K562 (cell line): ENCODE measurements at regions not wholly inside any gene's neighbourhood (a gene's known extent, or its start where the extent isn't known, plus 50 kb on each side); places are given as distances from the start of the nearest gene placed in this dataset.

Experiments
- DEAF1 ChIP-seq: fragments of 450-650 bp; formaldehyde crosslinking; IDR thresholded peaks from 2 replicates; pipeline ENCODE4 v1.4.0; 2020; ENCODE audit warnings: mild to moderate bottlenecking, moderate library complexity
- HBP1 ChIP-seq: fragments of 450-650 bp; formaldehyde crosslinking; IDR thresholded peaks from 2 replicates; pipeline ENCODE4 v1.4.0; 2022; ENCODE audit warnings: missing genetic modification characterization
- JUND ChIP-seq, 2 experiments: IDR thresholded peaks; 2 replicates in 1 of 2; 3 replicates in 1 of 2; pipeline ENCODE4 v1.6.1; 2011; ENCODE audit warnings: borderline replicate concordance in 2 of 2, low read depth in 2 of 2, low read length in 2 of 2, improper control_type of control experiment in 1 of 2, missing biosample characterization in 1 of 2, missing genetic modification characterization in 1 of 2, missing genetic modification reagents in 1 of 2
- MEIS2 ChIP-seq: fragments of 450-650 bp; IDR thresholded peaks from 2 replicates; pipeline ENCODE4 v1.6.1; 2014; ENCODE audit warnings: mild to moderate bottlenecking; ENCODE audit not compliant: partially characterized antibody
- RAD21 ChIP-seq, 2 experiments: fragments of 250-450 bp in 1 of 2; fragments of 450-650 bp in 1 of 2; sonication (Bioruptor Pico) in 1 of 2; formaldehyde crosslinking in 1 of 2; IDR thresholded peaks in 1 of 2; conservative IDR thresholded peaks in 1 of 2; 2 replicates each; pipeline versions ENCODE4 v1.4.0 to v1.8.0; 2020 to 2022; ENCODE audit warnings: mild to moderate bottlenecking in 2 of 2, moderate library complexity in 1 of 2
- REST ChIP-seq, 2 experiments: fragments of 450-650 bp; formaldehyde crosslinking in 1 of 2; IDR thresholded peaks; 2 replicates each; pipeline versions ENCODE4 v1.4.0 to v1.6.1; 2014 to 2020; ENCODE audit warnings: mild to moderate bottlenecking in 2 of 2, borderline replicate concordance in 1 of 2, low read depth in 1 of 2
- SMC3 ChIP-seq: conservative IDR thresholded peaks from 2 replicates; pipeline ENCODE4 v1.6.1; 2011; ENCODE audit warnings: low read depth, low read length, improper control_type of control experiment; ENCODE audit not compliant: insufficient read depth
- VEZF1 ChIP-seq: fragments of 200-800 bp; sonication (Bioruptor generic); IDR thresholded peaks from 2 replicates; pipeline ENCODE4 v1.6.1; 2017; ENCODE audit warnings: missing genetic modification characterization, missing compliant biosample characterization

- peak; percentile 26; the same call in 1 of the 2 replicates for TF ChIP-seq DEAF1
- 0 out of 2 replicates have a peak, but pooled peaks have one; percentile 15 for TF ChIP-seq JUND (IDR thresholded peaks at IDR 0.05; ENCODE audit: borderline replicate concordance, low read depth, low read length)
- no peak for TF ChIP-seq JUND (tag; IDR thresholded peaks at IDR 0.05; ENCODE audit: borderline replicate concordance, low read depth, low read length)
- no peak for TF ChIP-seq HBP1 (CRISPR knock-in tag)
- peak; percentile 81 for TF ChIP-seq VEZF1 (CRISPR knock-in tag)
- peak; percentile 36; the same call in 1 of the 2 replicates for TF ChIP-seq REST (IDR thresholded peaks at IDR 0.05; ENCODE audit: borderline replicate concordance)
- no peak for TF ChIP-seq REST (CRISPR knock-in tag; IDR thresholded peaks at IDR 0.05; ENCODE audit: low read depth)
- TF ChIP-seq MEIS2 = peak; percentile 29
- peak; percentile 40 to 59; a peak in 3 of 4 replicates for TF ChIP-seq RAD21 (CRISPR knock-in tag; conservative IDR thresholded peaks at IDR 0.05 in 1 of 2, IDR thresholded peaks at IDR 0.05 in 1 of 2)
- TF ChIP-seq SMC3 = peak; percentile 35; the same call in 1 of the 2 replicates
Observed at GRCh38 chr2:172226244-172227061, 123.8 kb upstream of the DLX2 start (continued).
